Liver (tissue), 3 donors: ENCODE measurements at regions not wholly inside any gene's neighbourhood (a gene's known extent, or its start where the extent isn't known, plus 50 kb on each side); places are given as distances from the start of the nearest gene placed in this dataset.
"Not testable (repeated sequence)": the region's sequence is repeated elsewhere in the genome, so short reads cannot be mapped to it uniquely, and the experiment has no call there.

ENCODE experiments used
- ATF3 ChIP-seq: IDR thresholded peaks from 2 replicates; pipeline ENCODE4 v1.6.1; 2016; ENCODE audit warnings: antibody characterized with exemption
- CTCF ChIP-seq: fragments of 150-350 bp; IDR thresholded peaks from 2 replicates; pipeline ENCODE4 v1.5.1; 2017; ENCODE audit warnings: improper control_type of control experiment, low read depth, low read length; ENCODE audit not compliant: missing input control
- GABPA ChIP-seq, 2 donors: IDR thresholded peaks in 1 of 2; conservative IDR thresholded peaks in 1 of 2; 2 replicates each; pipeline ENCODE4 v1.6.1; 2016; ENCODE audit warnings: antibody characterized with exemption in 2 of 2, mild to moderate bottlenecking in 1 of 2, moderate library complexity in 1 of 2
- MAX ChIP-seq: IDR thresholded peaks from 2 replicates; pipeline ENCODE4 v1.6.1; 2016; ENCODE audit warnings: antibody characterized with exemption
- REST ChIP-seq: IDR thresholded peaks from 2 replicates; pipeline ENCODE4 v1.6.1; 2016; ENCODE audit warnings: antibody characterized with exemption, mild to moderate bottlenecking
- TAF1 ChIP-seq: conservative IDR thresholded peaks from 2 replicates; pipeline ENCODE4 v1.6.1; 2016; ENCODE audit warnings: antibody characterized with exemption, mild to moderate bottlenecking
- YY1 ChIP-seq: IDR thresholded peaks from 2 replicates; pipeline ENCODE4 v1.6.1; 2016; ENCODE audit warnings: antibody characterized with exemption, mild to moderate bottlenecking
- donor health status: healthy.
- donor health status: healthy.

GRCh38 chr2:194367390-194367789 lies 1289.6 kb upstream of the SLC39A10 start:
- TF ChIP-seq GABPA (IDR thresholded peaks at IDR 0.05 in 1 of 2, conservative IDR thresholded peaks at IDR 0.05 in 1 of 2); CTCF; MAX; REST; YY1; TAF1; ATF3: not testable (repeated sequence)
